NCI-H1105 treated with DMSO at 0.1 percent for 48 hours (cell line): ENCODE measurements at regions not wholly inside any gene's neighbourhood (a gene's known extent, or its start where the extent isn't known, plus 50 kb on each side); places are given as distances from the start of the nearest gene placed in this dataset.
"Not testable (repeated sequence)": the region's sequence is repeated elsewhere in the genome, so short reads cannot be mapped to it uniquely, and the experiment has no call there.

Source experiments
- DNase-seq: peaks from one replicate; lab custom pipeline; 2025; lab: John Stamatoyannopoulos, UW

- no peak for DNase-seq
Observed at GRCh38 chr3:148500881-148501280, 196.8 kb upstream of the AGTR1 start.

- no peak for DNase-seq
Observed at GRCh38 chr3:148510116-148510515, 187.6 kb upstream of the AGTR1 start.

- DNase-seq = no peak
Observed at GRCh38 chr3:148510561-148510960, 187.1 kb upstream of the AGTR1 start.

GRCh38 chr3:148512648-148513047 lies 185.1 kb upstream of the AGTR1 start:
- DNase-seq = no peak

- DNase-seq = no peak
Observed at GRCh38 chr3:148513096-148513543, 184.6 kb upstream of the AGTR1 start.

- DNase-seq = no peak
Observed at GRCh38 chr3:148518520-148518919, 179.2 kb upstream of the AGTR1 start.

- not testable (repeated sequence) for DNase-seq
Observed at GRCh38 chr3:148525621-148526020, 172.1 kb upstream of the AGTR1 start.

GRCh38 chr3:148528024-148528423 lies 169.7 kb upstream of the AGTR1 start:
- no peak for DNase-seq

- DNase-seq = no peak
Observed at GRCh38 chr3:148531836-148532235, 165.9 kb upstream of the AGTR1 start.

- no peak for DNase-seq
Observed at GRCh38 chr3:148532326-148532725, 165.4 kb upstream of the AGTR1 start.

- DNase-seq = no peak
Observed at GRCh38 chr3:148532774-148533173, 164.9 kb upstream of the AGTR1 start.

- DNase-seq = no peak
Observed at GRCh38 chr3:148534089-148534988, 163.4 kb upstream of the AGTR1 start.

- no peak for DNase-seq
Observed at GRCh38 chr3:148535001-148535400, 162.7 kb upstream of the AGTR1 start.

- no peak for DNase-seq
Observed at GRCh38 chr3:148540266-148540665, 157.4 kb upstream of the AGTR1 start.

GRCh38 chr3:148540851-148541250 lies 156.9 kb upstream of the AGTR1 start:
- DNase-seq = no peak

GRCh38 chr3:148546959-148547358 lies 150.7 kb upstream of the AGTR1 start:
- no peak for DNase-seq

- no peak for DNase-seq
Observed at GRCh38 chr3:148551767-148552260, 145.9 kb upstream of the AGTR1 start.

GRCh38 chr3:148554367-148554766 lies 143.3 kb upstream of the AGTR1 start:
- DNase-seq = no peak

GRCh38 chr3:148556664-148557063 lies 141.0 kb upstream of the AGTR1 start:
- no peak for DNase-seq

GRCh38 chr3:148577579-148577978 lies 120.1 kb upstream of the AGTR1 start:
- not testable (repeated sequence) for DNase-seq

- DNase-seq = no peak
Observed at GRCh38 chr3:148582126-148582525, 115.6 kb upstream of the AGTR1 start.

- DNase-seq = no peak
Observed at GRCh38 chr3:148583793-148584192, 113.9 kb upstream of the AGTR1 start.

GRCh38 chr3:148584438-148584837 lies 113.3 kb upstream of the AGTR1 start:
- DNase-seq = no peak
